Spleen (tissue), 7 donors: ENCODE measurements at regions not wholly inside any gene's neighbourhood (a gene's known extent, or its start where the extent isn't known, plus 50 kb on each side); places are given as distances from the start of the nearest gene placed in this dataset.

Experiments used
- POLR2A ChIP-seq, 3 donors: fragments of 450-650 bp; IDR thresholded peaks; one replicate each; pipeline ENCODE4 v1.5.1; 2017; ENCODE audit warnings: antibody characterized with exemption in 3 of 3, mild to moderate bottlenecking in 1 of 3
- TF ChIP-seq, protein P1 (sequence below), 11 experiments: fragments of 200-600 bp in 7 of 11; fragments of 450-650 bp in 4 of 11; sonication (generic) in 4 of 11; IDR thresholded peaks in 8 of 11; conservative IDR thresholded peaks in 3 of 11; 1 replicate in 7 of 11; 2 replicates in 4 of 11; pipeline versions ENCODE4 v1.4.0 to v1.8.0; 2016 to 2021; ENCODE audit warnings: antibody characterized with exemption in 11 of 11, inconsistent platforms in 4 of 11, mild to moderate bottlenecking in 1 of 11
- donor health status: DM: no; HTN: no; CAD: no; lungs with moderate emphysema.
- donor health status: DM: no; HTN: no; CAD: no.
- donor health status: DM: no; HTN: no; CAD: no.

DNA sequence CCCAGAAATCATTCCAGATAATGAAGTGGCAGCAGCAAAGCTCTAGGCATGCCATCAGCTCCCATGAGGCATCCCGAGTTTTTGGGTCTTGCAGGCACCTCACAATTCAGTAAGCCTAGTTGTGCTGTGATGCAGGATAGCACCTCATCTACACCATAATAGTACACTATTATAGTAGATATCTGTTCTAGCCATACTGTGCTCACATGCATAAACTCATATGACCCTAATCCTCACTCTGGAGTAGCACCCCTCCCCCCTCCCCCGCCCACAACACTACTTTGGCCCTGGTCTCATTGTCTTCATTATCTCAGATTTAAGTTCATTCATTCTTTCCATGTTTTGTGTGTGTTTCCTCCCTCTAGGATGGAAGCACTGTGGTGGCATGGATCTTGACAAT is 102.5 kb upstream of the PITX1 start:
- TF ChIP-seq, protein P1, sequence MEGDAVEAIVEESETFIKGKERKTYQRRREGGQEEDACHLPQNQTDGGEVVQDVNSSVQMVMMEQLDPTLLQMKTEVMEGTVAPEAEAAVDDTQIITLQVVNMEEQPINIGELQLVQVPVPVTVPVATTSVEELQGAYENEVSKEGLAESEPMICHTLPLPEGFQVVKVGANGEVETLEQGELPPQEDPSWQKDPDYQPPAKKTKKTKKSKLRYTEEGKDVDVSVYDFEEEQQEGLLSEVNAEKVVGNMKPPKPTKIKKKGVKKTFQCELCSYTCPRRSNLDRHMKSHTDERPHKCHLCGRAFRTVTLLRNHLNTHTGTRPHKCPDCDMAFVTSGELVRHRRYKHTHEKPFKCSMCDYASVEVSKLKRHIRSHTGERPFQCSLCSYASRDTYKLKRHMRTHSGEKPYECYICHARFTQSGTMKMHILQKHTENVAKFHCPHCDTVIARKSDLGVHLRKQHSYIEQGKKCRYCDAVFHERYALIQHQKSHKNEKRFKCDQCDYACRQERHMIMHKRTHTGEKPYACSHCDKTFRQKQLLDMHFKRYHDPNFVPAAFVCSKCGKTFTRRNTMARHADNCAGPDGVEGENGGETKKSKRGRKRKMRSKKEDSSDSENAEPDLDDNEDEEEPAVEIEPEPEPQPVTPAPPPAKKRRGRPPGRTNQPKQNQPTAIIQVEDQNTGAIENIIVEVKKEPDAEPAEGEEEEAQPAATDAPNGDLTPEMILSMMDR (IDR thresholded peaks at IDR 0.05 in 8 of 11, conservative IDR thresholded peaks at IDR 0.05 in 3 of 11): no peak
- no peak for TF ChIP-seq POLR2A (IDR thresholded peaks at IDR 0.05)
